HUES64 (cell line): ENCODE measurements at regions not wholly inside any gene's neighbourhood (a gene's known extent, or its start where the extent isn't known, plus 50 kb on each side); places are given as distances from the start of the nearest gene placed in this dataset.

Experiments
- H3K27ac ChIP-seq: 2 replicates; pipeline ENCODE4 v1.7.0; 2013; ENCODE audit warnings: low read depth, low read length, inconsistent platforms
- H3K27me3 ChIP-seq: 2 replicates; pipeline ENCODE4 v1.6.1; 2013; ENCODE audit warnings: mild to moderate bottlenecking, low read length; ENCODE audit not compliant: insufficient read depth
- H3K36me3 ChIP-seq: 2 replicates; pipeline ENCODE4 v1.6.1; 2013; ENCODE audit warnings: mild to moderate bottlenecking, low read length; ENCODE audit not compliant: insufficient read depth
- H3K4me1 ChIP-seq: 2 replicates; pipeline ENCODE4 v1.6.1; 2013; ENCODE audit warnings: mild to moderate bottlenecking, low read length, moderate library complexity; ENCODE audit not compliant: insufficient read depth
- H3K4me3 ChIP-seq: 2 replicates; pipeline ENCODE4 v1.5.1; 2013; ENCODE audit warnings: mild to moderate bottlenecking, low read length, moderate library complexity
- H3K9ac ChIP-seq: 2 replicates; pipeline ENCODE4 v1.6.1; 2013; ENCODE audit warnings: mild to moderate bottlenecking, low read depth, low read length
- H3K9me3 ChIP-seq: 2 replicates; pipeline ENCODE4 v1.6.1; 2013; ENCODE audit warnings: low read depth, low read length; ENCODE audit not compliant: insufficient read depth
- WGBS: fragments of 150-250, 120-280 bp; methylation state at CpG from one replicate; pipeline ENCODE4 v1.1.7; 2013; ENCODE audit warnings: missing lambda C conversion rate; 5-methylcytosine and 5-hydroxymethylcytosine counted together

GRCh38 chr10:9819756-9820494, 1197.7 kb upstream of the CELF2 start:
- Histone ChIP-seq H3K4me1 (no peaks in the 10 kb centered on the region), H3K4me3 (no peak overlapping the region), H3K27me3 (no peaks in the 10 kb centered on the region), H3K27ac (no peak overlapping the region), H3K9ac (no peak overlapping the region), H3K36me3 (no peaks in the 10 kb centered on the region), H3K9me3 (peaks cover 6% of the 10 kb centered on the region; the same call in 1 of the 2 replicates)
- whole genome bisulfite sequencing, result 95% methylated on average over 4 of the region's 4 CpGs

DNA sequence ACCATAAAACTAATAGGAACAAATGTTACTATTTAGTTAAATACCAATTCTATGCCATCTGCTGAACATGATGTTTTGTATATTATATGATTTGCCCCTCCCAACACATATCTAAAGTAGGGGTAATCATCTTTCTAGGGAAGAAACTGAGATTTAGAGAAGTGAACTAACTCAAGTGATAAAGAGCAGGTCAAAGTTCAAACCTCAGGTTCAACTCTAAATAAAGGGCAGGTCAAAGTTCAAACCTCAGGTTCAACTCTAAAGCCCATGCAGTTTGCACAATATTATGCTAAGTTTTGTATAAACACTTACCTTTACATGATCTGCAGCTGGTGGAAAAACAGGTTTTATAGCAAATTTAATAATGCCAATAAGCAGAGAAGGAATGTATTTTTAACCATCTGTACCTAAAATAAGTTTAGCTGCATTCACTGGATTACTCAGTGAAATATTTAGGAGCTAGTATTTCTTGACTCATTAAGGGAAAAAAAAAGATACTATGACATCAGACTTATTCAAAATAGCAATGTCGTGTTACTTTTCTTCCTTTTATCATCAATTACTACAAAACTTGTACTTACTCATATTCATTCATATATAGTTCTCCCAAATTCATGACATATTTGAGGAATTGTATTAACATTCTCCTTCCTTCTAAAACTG, 1194.3 kb upstream of the CELF2 start:
- Histone ChIP-seq H3K4me1 (0 out of 2 replicates have a peak, but pooled peaks cover 5% of the 10 kb centered on the region), H3K27me3 (no peaks in the 10 kb centered on the region), H3K9ac (no peak overlapping the region), H3K9me3 (no peaks in the 10 kb centered on the region), H3K4me3 (no peak overlapping the region), H3K27ac (no peak overlapping the region), H3K36me3 (no peaks in the 10 kb centered on the region)
- WGBS, result 100% methylated on average over 1 of the region's 1 CpG

GRCh38 chr10:9824631-9825071, 1193.0 kb upstream of the CELF2 start:
- 92% methylated on average over 5 of the region's 5 CpGs for WGBS
- Histone ChIP-seq H3K27me3 (no peaks in the 10 kb centered on the region), H3K9me3 (no peaks in the 10 kb centered on the region), H3K9ac (no peak overlapping the region), H3K4me3 (no peak overlapping the region), H3K4me1 (0 out of 2 replicates have a peak, but pooled peaks cover 5% of the 10 kb centered on the region), H3K36me3 (no peaks in the 10 kb centered on the region), H3K27ac (no peak overlapping the region)

DNA sequence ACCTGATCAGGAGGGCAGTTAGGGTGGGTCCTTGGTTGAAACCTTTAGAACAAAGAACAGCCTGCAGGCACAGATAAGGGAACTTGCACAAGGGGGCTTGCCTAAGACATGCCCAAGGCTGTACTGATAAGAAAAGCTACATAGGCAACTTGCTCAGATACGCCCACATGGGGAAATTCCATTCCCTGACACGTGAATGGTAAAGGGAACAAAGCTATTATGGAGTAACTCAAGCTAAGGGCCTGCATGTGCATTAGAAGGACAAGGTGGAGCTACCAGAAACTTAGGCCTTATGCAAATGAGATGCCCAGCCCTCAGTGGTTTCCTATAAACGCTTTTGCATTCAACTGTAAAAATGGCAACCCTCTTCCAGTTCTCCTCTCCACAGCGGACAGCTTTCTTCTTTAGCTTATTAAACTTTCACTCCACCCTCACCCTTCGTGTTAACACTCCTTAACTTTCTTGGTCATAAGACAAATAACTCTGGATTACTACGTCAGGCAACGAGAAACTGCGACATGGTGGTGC, 1192.1 kb upstream of the CELF2 start:
- Histone ChIP-seq H3K36me3 (no peaks in the 10 kb centered on the region), H3K9ac (no peak overlapping the region), H3K4me1 (0 out of 2 replicates have a peak, but pooled peaks cover 5% of the 10 kb centered on the region), H3K27me3 (no peaks in the 10 kb centered on the region), H3K4me3 (no peak overlapping the region), H3K9me3 (no peaks in the 10 kb centered on the region), H3K27ac (no peak overlapping the region)
- 91% methylated on average over 8 of the region's 8 CpGs for WGBS

- H3K4me3 ChIP-seq, result no peak overlapping the region
- H3K4me1 ChIP-seq, result 0 out of 2 replicates have a peak, but pooled peaks cover 5% of the 10 kb centered on the region
- no peak overlapping the region for H3K27ac ChIP-seq
- H3K9ac ChIP-seq, result no peak overlapping the region
- WGBS, result 100% methylated on average over 1 of the region's 4 CpGs
- no peaks in the 10 kb centered on the region for H3K27me3 ChIP-seq
- H3K36me3 ChIP-seq, result no peaks in the 10 kb centered on the region
- no peaks in the 10 kb centered on the region for H3K9me3 ChIP-seq
Observed at GRCh38 chr10:9828110-9828509, 1189.6 kb upstream of the CELF2 start.

DNA sequence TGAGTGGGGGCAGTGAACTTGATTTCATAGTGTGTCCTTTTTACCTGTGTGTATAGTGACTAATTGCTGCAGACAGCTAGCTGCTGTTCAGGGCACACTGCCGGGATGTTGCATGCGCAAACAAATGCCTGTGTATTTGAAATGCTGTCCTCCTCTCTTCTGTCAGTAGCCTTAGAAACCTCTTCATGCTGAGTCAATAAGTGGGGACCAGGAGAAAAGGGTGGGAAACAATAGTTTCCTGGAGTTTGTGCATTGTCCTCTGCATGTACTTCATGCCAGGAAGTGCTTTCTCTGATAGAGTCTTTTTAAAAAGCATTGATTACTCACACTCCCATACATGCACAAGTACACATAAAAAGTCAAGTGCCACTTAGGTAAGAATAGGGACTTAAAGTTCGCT, 1183.7 kb upstream of the CELF2 start:
- no peak overlapping the region for H3K9ac ChIP-seq
- no peak overlapping the region for H3K4me3 ChIP-seq
- H3K36me3 ChIP-seq, result no peaks in the 10 kb centered on the region
- H3K4me1 ChIP-seq, result 0 out of 2 replicates have a peak, but pooled peaks cover 3% of the 10 kb centered on the region
- H3K27me3 ChIP-seq, result no peaks in the 10 kb centered on the region
- no peak overlapping the region for H3K27ac ChIP-seq
- no peaks in the 10 kb centered on the region for H3K9me3 ChIP-seq
- 40% methylated on average over 3 of the region's 3 CpGs for WGBS

GRCh38 chr10:9834434-9834833, 1183.2 kb upstream of the CELF2 start:
- no peaks in the 10 kb centered on the region for H3K27me3 ChIP-seq
- 88% methylated on average over 1 of the region's 1 CpG for WGBS
- no peak overlapping the region for H3K4me3 ChIP-seq
- no peaks in the 10 kb centered on the region for H3K36me3 ChIP-seq
- H3K9me3 ChIP-seq, result no peaks in the 10 kb centered on the region
- H3K9ac ChIP-seq, result no peak overlapping the region
- H3K4me1 ChIP-seq, result 0 out of 2 replicates have a peak, but pooled peaks cover 3% of the 10 kb centered on the region
- no peak overlapping the region for H3K27ac ChIP-seq

DNA sequence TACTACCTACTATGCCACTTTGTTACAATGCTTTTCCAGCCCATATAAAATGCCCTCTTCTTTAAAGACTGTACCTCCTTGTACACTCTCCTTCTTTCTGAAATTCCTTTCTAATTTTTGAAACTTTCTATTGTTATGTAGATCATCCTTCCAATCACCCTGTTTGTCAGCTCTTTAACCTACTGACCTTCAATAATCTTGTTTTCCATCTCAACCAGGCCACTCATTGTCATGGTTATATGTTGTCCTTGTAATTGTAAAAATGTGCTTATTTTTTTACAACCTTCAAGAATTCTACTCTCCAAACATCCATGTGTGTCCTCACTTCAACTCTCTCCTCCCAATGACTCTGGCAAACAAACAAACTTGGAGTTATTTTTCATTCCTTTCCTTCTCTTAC, 1172.6 kb upstream of the CELF2 start:
- Histone ChIP-seq H3K27me3 (no peaks in the 10 kb centered on the region), H3K9me3 (peaks cover 20% of the 10 kb centered on the region), H3K9ac (no peak overlapping the region), H3K27ac (peak overlapping the region; percentile 80; the same call in 1 of the 2 replicates), H3K36me3 (no peaks in the 10 kb centered on the region), H3K4me3 (no peak overlapping the region), H3K4me1 (no peaks in the 10 kb centered on the region; the same call in 1 of the 2 replicates)

GRCh38 chr10:9848278-9848677, 1169.4 kb upstream of the CELF2 start:
- Histone ChIP-seq H3K9me3 (peaks cover 43% of the 10 kb centered on the region), H3K27me3 (no peaks in the 10 kb centered on the region), H3K4me3 (no peak overlapping the region), H3K27ac (no peak overlapping the region), H3K4me1 (no peaks in the 10 kb centered on the region; the same call in 1 of the 2 replicates), H3K9ac (no peak overlapping the region), H3K36me3 (no peaks in the 10 kb centered on the region)

GRCh38 chr10:9848981-9849380, 1168.7 kb upstream of the CELF2 start:
- Histone ChIP-seq H3K36me3 (no peaks in the 10 kb centered on the region), H3K9me3 (peaks cover 41% of the 10 kb centered on the region), H3K9ac (no peak overlapping the region), H3K4me3 (no peak overlapping the region), H3K27me3 (no peaks in the 10 kb centered on the region), H3K4me1 (no peaks in the 10 kb centered on the region; the same call in 1 of the 2 replicates), H3K27ac (no peak overlapping the region)
- 97% methylated on average over 2 of the region's 2 CpGs for WGBS

- Histone ChIP-seq H3K9ac (no peak overlapping the region), H3K36me3 (no peaks in the 10 kb centered on the region), H3K9me3 (peaks cover 27% of the 10 kb centered on the region; the same call in 1 of the 2 replicates), H3K4me1 (no peaks in the 10 kb centered on the region; the same call in 1 of the 2 replicates), H3K27me3 (no peaks in the 10 kb centered on the region), H3K27ac (no peak overlapping the region), H3K4me3 (no peak overlapping the region)
- 99% methylated on average over 3 of the region's 3 CpGs for WGBS
Observed at GRCh38 chr10:9850415-9850814, 1167.3 kb upstream of the CELF2 start.
